Mucosa of rectum (tissue), 2 donors: ENCODE measurements at regions not wholly inside any gene's neighbourhood (a gene's known extent, or its start where the extent isn't known, plus 50 kb on each side); places are given as distances from the start of the nearest gene placed in this dataset.

Experiments
- H3K27ac ChIP-seq, 2 donors: one replicate each; pipeline ENCODE4 v1.7.0; 2013; ENCODE audit warnings: inconsistent platforms in 2 of 2, low read depth in 2 of 2, low read length in 2 of 2
- H3K27me3 ChIP-seq, 2 donors: one replicate each; pipeline ENCODE4 v1.7.0; 2013; ENCODE audit warnings: low read length in 2 of 2; ENCODE audit not compliant: control insufficient read depth in 2 of 2, insufficient read depth in 2 of 2
- H3K36me3 ChIP-seq, 2 donors: one replicate each; pipeline ENCODE4 v1.7.0; 2013; ENCODE audit warnings: low read length in 2 of 2; ENCODE audit not compliant: control insufficient read depth in 2 of 2, insufficient read depth in 2 of 2
- H3K4me1 ChIP-seq, 2 donors: one replicate each; pipeline ENCODE4 v1.7.0; 2013; ENCODE audit warnings: low read length in 2 of 2, mild to moderate bottlenecking in 1 of 2; ENCODE audit not compliant: control insufficient read depth in 2 of 2, insufficient read depth in 2 of 2
- H3K4me3 ChIP-seq, 2 donors: one replicate each; pipeline ENCODE4 v1.7.0; 2013; ENCODE audit warnings: low read length in 2 of 2
- H3K9ac ChIP-seq, 2 donors: one replicate each; pipeline ENCODE4 v1.7.0; 2013; ENCODE audit warnings: low read length in 2 of 2, low read depth in 1 of 2, mild to moderate bottlenecking in 1 of 2
- H3K9me3 ChIP-seq, 2 donors: one replicate each; pipeline ENCODE4 v1.7.0; 2013; ENCODE audit warnings: low read length in 2 of 2; ENCODE audit not compliant: control insufficient read depth in 2 of 2
- donor health status: healthy.
- donor health status: Normal muscosa, but diverticular disease.

GRCh38 chr19:28155265-28155664 lies 1057.7 kb downstream of the UQCRFS1 start:
- no peak overlapping the region for H3K9ac ChIP-seq
- H3K36me3 ChIP-seq: no peaks in the 10 kb centered on the region
- H3K9me3 ChIP-seq: no peaks in the 10 kb centered on the region
- no peak overlapping the region for H3K27ac ChIP-seq
- H3K4me1 ChIP-seq: no peaks in the 10 kb centered on the region
- no peak overlapping the region for H3K4me3 ChIP-seq
- H3K27me3 ChIP-seq: no peaks in the 10 kb centered on the region

- H3K4me1 ChIP-seq: no peaks in the 10 kb centered on the region
- H3K36me3 ChIP-seq: no peaks in the 10 kb centered on the region
- H3K27ac ChIP-seq: no peak overlapping the region
- no peaks in the 10 kb centered on the region for H3K27me3 ChIP-seq
- H3K9me3 ChIP-seq: no peaks in the 10 kb centered on the region
- no peak overlapping the region for H3K9ac ChIP-seq
- no peak overlapping the region for H3K4me3 ChIP-seq
These were observed 1058.9 kb downstream of the UQCRFS1 start for GRCh38 chr19:28154077-28154476.

- H3K9ac ChIP-seq: no peak overlapping the region
- H3K27ac ChIP-seq: no peak overlapping the region
- H3K36me3 ChIP-seq: no peaks in the 10 kb centered on the region
- no peaks in the 10 kb centered on the region for H3K9me3 ChIP-seq
- no peak overlapping the region for H3K4me3 ChIP-seq
- H3K27me3 ChIP-seq: no peaks in the 10 kb centered on the region
- H3K4me1 ChIP-seq: no peaks in the 10 kb centered on the region
These were observed 1059.8 kb downstream of the UQCRFS1 start for GRCh38 chr19:28153123-28153522.

- no peaks in the 10 kb centered on the region for H3K4me1 ChIP-seq
- H3K9ac ChIP-seq: no peak overlapping the region
- H3K27me3 ChIP-seq: no peaks in the 10 kb centered on the region
- H3K27ac ChIP-seq: no peak overlapping the region
- no peaks in the 10 kb centered on the region for H3K9me3 ChIP-seq
- H3K36me3 ChIP-seq: no peaks in the 10 kb centered on the region
- no peak overlapping the region for H3K4me3 ChIP-seq
These were observed 1060.8 kb downstream of the UQCRFS1 start for GRCh38 chr19:28152195-28152594.

GRCh38 chr19:28150129-28150528 lies 1062.8 kb downstream of the UQCRFS1 start:
- Histone ChIP-seq H3K4me3 (no peak overlapping the region), H3K27me3 (no peaks in the 10 kb centered on the region), H3K9me3 (no peaks in the 10 kb centered on the region), H3K36me3 (no peaks in the 10 kb centered on the region), H3K27ac (no peak overlapping the region), H3K9ac (no peak overlapping the region), H3K4me1 (no peaks in the 10 kb centered on the region)

- Histone ChIP-seq H3K9ac (no peak overlapping the region), H3K36me3 (no peaks in the 10 kb centered on the region), H3K9me3 (no peaks in the 10 kb centered on the region), H3K4me1 (no peaks in the 10 kb centered on the region), H3K4me3 (no peak overlapping the region), H3K27ac (no peak overlapping the region), H3K27me3 (no peaks in the 10 kb centered on the region)
These were observed 1064.4 kb downstream of the UQCRFS1 start for GRCh38 chr19:28148554-28148953.

- Histone ChIP-seq H3K9me3 (no peaks in the 10 kb centered on the region), H3K36me3 (no peaks in the 10 kb centered on the region), H3K27ac (no peak overlapping the region), H3K4me1 (no peaks in the 10 kb centered on the region), H3K27me3 (no peaks in the 10 kb centered on the region), H3K4me3 (no peak overlapping the region), H3K9ac (no peak overlapping the region)
These were observed 1070.7 kb downstream of the UQCRFS1 start for GRCh38 chr19:28142258-28142657.

- H3K27me3 ChIP-seq: no peaks in the 10 kb centered on the region
- no peaks in the 10 kb centered on the region for H3K36me3 ChIP-seq
- H3K9ac ChIP-seq: no peak overlapping the region
- no peak overlapping the region for H3K27ac ChIP-seq
- H3K4me3 ChIP-seq: no peak overlapping the region
- no peaks in the 10 kb centered on the region for H3K4me1 ChIP-seq
- no peaks in the 10 kb centered on the region for H3K9me3 ChIP-seq
These were observed 1072.8 kb downstream of the UQCRFS1 start for GRCh38 chr19:28140201-28140600.

GRCh38 chr19:28137772-28138171 lies 1075.2 kb downstream of the UQCRFS1 start:
- no peaks in the 10 kb centered on the region for H3K4me1 ChIP-seq
- H3K36me3 ChIP-seq: no peaks in the 10 kb centered on the region
- no peaks in the 10 kb centered on the region for H3K27me3 ChIP-seq
- H3K4me3 ChIP-seq: no peak overlapping the region
- H3K27ac ChIP-seq: no peak overlapping the region
- H3K9ac ChIP-seq: no peak overlapping the region
- no peaks in the 10 kb centered on the region for H3K9me3 ChIP-seq

- no peaks in the 10 kb centered on the region for H3K27me3 ChIP-seq
- H3K27ac ChIP-seq: no peak overlapping the region
- no peaks in the 10 kb centered on the region for H3K36me3 ChIP-seq
- H3K9me3 ChIP-seq: no peaks in the 10 kb centered on the region
- no peaks in the 10 kb centered on the region for H3K4me1 ChIP-seq
- H3K4me3 ChIP-seq: no peak overlapping the region
- no peak overlapping the region for H3K9ac ChIP-seq
These were observed 1076.2 kb downstream of the UQCRFS1 start for GRCh38 chr19:28136796-28137195.

- Histone ChIP-seq H3K9me3 (no peaks in the 10 kb centered on the region), H3K9ac (no peak overlapping the region), H3K27me3 (no peaks in the 10 kb centered on the region), H3K27ac (no peak overlapping the region), H3K4me1 (no peaks in the 10 kb centered on the region), H3K4me3 (no peak overlapping the region), H3K36me3 (no peaks in the 10 kb centered on the region)
These were observed 1077.1 kb downstream of the UQCRFS1 start for GRCh38 chr19:28135825-28136224.
